ENCODE measurements at regions not wholly inside any gene's neighbourhood (a gene's known extent, or its start where the extent isn't known, plus 50 kb on each side); places are given as distances from the start of the nearest gene placed in this dataset.

DNA sequence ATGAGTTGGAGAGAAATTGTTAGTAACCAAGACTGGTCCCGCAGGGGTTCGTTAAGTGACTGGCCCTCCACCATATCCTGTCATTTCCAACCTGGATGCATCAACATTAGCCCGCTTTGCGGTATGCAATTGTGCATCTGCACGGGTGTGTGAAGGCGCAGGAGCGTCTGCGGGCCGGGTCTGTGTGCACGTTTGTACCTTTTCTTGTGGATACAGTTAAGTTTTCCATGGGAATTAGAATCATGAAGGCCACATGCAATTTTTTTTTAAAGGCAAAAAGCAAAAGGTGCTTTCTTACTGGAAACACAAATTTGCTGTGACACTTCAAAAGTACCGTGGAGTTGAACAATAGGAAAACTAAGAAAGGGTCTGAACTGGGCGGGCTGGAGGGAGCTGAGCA lies 355.4 kb upstream of the ZFHX3 start:
- Histone ChIP-seq H3K79me2 (ENCODE audit: insufficient read depth) (no peaks in the 10 kb centered on the region), H3K4me2 (no peak overlapping the region), H3K9me2 (no peaks in the 10 kb centered on the region), H3K27ac (ENCODE audit: low read depth in 2 of 2, low read length in 1 of 2) (no peak overlapping the region), H3K4me1 (ENCODE audit: control insufficient read depth in 1 of 2, insufficient read depth in 2 of 2, low read depth in 1 of 2, low read length in 1 of 2) (peaks cover 0 to 4% of the 10 kb centered on the region in 2 experiments; a peak in 1 of 4 replicates), H2AFZ (ENCODE audit: low read depth) (no peak overlapping the region), H3K9ac (no peak overlapping the region), H3K4me3 (ENCODE audit: low read depth in 2 of 2, low read length in 1 of 2) (no peak overlapping the region), H3K27me3 (ENCODE audit: insufficient read depth) (no peaks in the 10 kb centered on the region), H4K20me1 (ENCODE audit: insufficient read depth) (no peaks in the 10 kb centered on the region), H3K36me3 (replicated peaks in 1 of 2; ENCODE audit: control insufficient read depth in 1 of 2, insufficient read depth in 2 of 2, low read length in 1 of 2) (no peaks in the 10 kb centered on the region), H3K9me3 (no peaks in the 10 kb centered on the region), H3F3A (replicated peaks; ENCODE audit: insufficient read depth) (no peaks in the 10 kb centered on the region)
- WGBS (ENCODE audit: low lambda C conversion rate), result 79% methylated on average over 12 of the region's 12 CpGs
- ChIA-PET CTCF (no interaction called here), POLR2A (no interaction called here)
- DNase-seq, result no peak
- no peak for TF ChIP-seq GATA2 (CRISPR knock-in tag; IDR thresholded peaks at IDR 0.05)
- TF ChIP-seq JUND (IDR thresholded peaks at IDR 0.05), result no peak
- no peak for TF ChIP-seq RCOR1 (IDR thresholded peaks at IDR 0.05; ENCODE audit: low read length)
- TF ChIP-seq, protein P1, sequence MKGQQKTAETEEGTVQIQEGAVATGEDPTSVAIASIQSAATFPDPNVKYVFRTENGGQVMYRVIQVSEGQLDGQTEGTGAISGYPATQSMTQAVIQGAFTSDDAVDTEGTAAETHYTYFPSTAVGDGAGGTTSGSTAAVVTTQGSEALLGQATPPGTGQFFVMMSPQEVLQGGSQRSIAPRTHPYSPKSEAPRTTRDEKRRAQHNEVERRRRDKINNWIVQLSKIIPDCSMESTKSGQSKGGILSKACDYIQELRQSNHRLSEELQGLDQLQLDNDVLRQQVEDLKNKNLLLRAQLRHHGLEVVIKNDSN (IDR thresholded peaks at IDR 0.05; ENCODE audit: borderline replicate concordance, low read depth), result no peak
- TF ChIP-seq, protein P2, sequence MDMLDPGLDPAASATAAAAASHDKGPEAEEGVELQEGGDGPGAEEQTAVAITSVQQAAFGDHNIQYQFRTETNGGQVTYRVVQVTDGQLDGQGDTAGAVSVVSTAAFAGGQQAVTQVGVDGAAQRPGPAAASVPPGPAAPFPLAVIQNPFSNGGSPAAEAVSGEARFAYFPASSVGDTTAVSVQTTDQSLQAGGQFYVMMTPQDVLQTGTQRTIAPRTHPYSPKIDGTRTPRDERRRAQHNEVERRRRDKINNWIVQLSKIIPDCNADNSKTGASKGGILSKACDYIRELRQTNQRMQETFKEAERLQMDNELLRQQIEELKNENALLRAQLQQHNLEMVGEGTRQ (IDR thresholded peaks at IDR 0.05; ENCODE audit: borderline replicate concordance, low read depth, low read length), result no peak

DNA sequence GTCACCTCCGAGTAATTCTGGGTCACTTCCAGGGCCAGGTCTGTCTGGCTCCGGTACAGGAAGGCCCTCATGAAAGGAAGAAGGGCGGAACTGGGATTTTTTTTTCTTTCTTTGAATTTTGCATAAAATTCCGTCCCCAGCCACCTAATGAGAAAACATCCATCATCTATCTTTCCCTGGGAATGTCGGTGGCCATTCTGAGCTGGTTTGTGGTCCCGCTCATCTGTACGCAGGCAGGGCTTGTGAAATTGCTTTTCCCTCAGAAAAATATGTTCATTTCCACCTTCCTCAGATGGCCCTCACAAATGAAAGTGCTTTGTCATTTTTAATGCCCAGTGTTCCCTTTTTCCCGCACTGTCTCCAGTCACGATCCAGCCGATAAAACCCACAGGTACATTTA lies 353.0 kb upstream of the ZFHX3 start:
- Histone ChIP-seq H3K27me3 (ENCODE audit: insufficient read depth) (no peaks in the 10 kb centered on the region), H3K79me2 (ENCODE audit: insufficient read depth) (no peaks in the 10 kb centered on the region), H3K9ac (no peak overlapping the region), H3K36me3 (replicated peaks in 1 of 2; ENCODE audit: control insufficient read depth in 1 of 2, insufficient read depth in 2 of 2, low read length in 1 of 2) (no peaks in the 10 kb centered on the region), H3K4me3 (ENCODE audit: low read depth in 2 of 2, low read length in 1 of 2) (no peak overlapping the region), H2AFZ (ENCODE audit: low read depth) (no peak overlapping the region), H3K27ac (ENCODE audit: low read depth in 2 of 2, low read length in 1 of 2) (no peak overlapping the region), H3K9me3 (no peaks in the 10 kb centered on the region), H3F3A (replicated peaks; ENCODE audit: insufficient read depth) (no peaks in the 10 kb centered on the region), H4K20me1 (ENCODE audit: insufficient read depth) (no peaks in the 10 kb centered on the region), H3K4me2 (no peak overlapping the region), H3K9me2 (no peaks in the 10 kb centered on the region), H3K4me1 (ENCODE audit: control insufficient read depth in 1 of 2, insufficient read depth in 2 of 2, low read depth in 1 of 2, low read length in 1 of 2) (peaks cover 0 to 4% of the 10 kb centered on the region in 2 experiments; a peak in 1 of 4 replicates)
- ChIA-PET POLR2A (no interaction called here), CTCF (no interaction called here)
- WGBS (ENCODE audit: low lambda C conversion rate), result 62% methylated on average over 10 of the region's 10 CpGs
- TF ChIP-seq FOXJ3 (CRISPR knock-in tag; IDR thresholded peaks at IDR 0.05), result no peak
- TF ChIP-seq, protein P3, sequence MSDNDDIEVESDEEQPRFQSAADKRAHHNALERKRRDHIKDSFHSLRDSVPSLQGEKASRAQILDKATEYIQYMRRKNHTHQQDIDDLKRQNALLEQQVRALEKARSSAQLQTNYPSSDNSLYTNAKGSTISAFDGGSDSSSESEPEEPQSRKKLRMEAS (IDR thresholded peaks at IDR 0.05; ENCODE audit: low read depth), result no peak
- TF ChIP-seq FOSL2 (IDR thresholded peaks at IDR 0.05; ENCODE audit: borderline replicate concordance, low read depth), result no peak
- TF ChIP-seq RAD21 (IDR thresholded peaks at IDR 0.05; ENCODE audit: low read length), result no peak
- TF ChIP-seq NFIC (IDR thresholded peaks at IDR 0.05; ENCODE audit: borderline replicate concordance), result no peak
- TF ChIP-seq EP300 (IDR thresholded peaks at IDR 0.05; ENCODE audit: borderline replicate concordance in 1 of 2, low read depth in 1 of 2, low read length in 1 of 2), result no peak
- no peak for TF ChIP-seq TEAD4 (IDR thresholded peaks at IDR 0.05; ENCODE audit: borderline replicate concordance, insufficient read depth)
- no peak for TF ChIP-seq RXRA (IDR thresholded peaks at IDR 0.05; ENCODE audit: borderline replicate concordance, low read depth)
- no peak for TF ChIP-seq RFX5 (IDR thresholded peaks at IDR 0.05; ENCODE audit: low read length)
- TF ChIP-seq TCF12 (IDR thresholded peaks at IDR 0.05), result no peak
- TF ChIP-seq, protein P4, sequence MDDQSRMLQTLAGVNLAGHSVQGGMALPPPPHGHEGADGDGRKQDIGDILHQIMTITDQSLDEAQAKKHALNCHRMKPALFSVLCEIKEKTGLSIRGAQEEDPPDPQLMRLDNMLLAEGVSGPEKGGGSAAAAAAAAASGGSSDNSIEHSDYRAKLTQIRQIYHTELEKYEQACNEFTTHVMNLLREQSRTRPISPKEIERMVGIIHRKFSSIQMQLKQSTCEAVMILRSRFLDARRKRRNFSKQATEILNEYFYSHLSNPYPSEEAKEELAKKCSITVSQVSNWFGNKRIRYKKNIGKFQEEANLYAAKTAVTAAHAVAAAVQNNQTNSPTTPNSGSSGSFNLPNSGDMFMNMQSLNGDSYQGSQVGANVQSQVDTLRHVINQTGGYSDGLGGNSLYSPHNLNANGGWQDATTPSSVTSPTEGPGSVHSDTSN (IDR thresholded peaks at IDR 0.05), result no peak
- TF ChIP-seq MEF2A (IDR thresholded peaks at IDR 0.05; ENCODE audit: borderline replicate concordance, low read depth), result no peak
- DNase-seq, result no peak

Measured in SK-N-SH (cell line).